Tibial nerve (tissue), 3 donors: ENCODE measurements at regions not wholly inside any gene's neighbourhood (a gene's known extent, or its start where the extent isn't known, plus 50 kb on each side); places are given as distances from the start of the nearest gene placed in this dataset.

Source experiments
- POLR2A ChIP-seq, 2 donors: fragments of 450-650 bp; IDR thresholded peaks; one replicate each; pipeline ENCODE4 v1.6.1; 2017; ENCODE audit warnings: antibody characterized with exemption in 2 of 2, mild to moderate bottlenecking in 2 of 2, moderate library complexity in 2 of 2
- TF ChIP-seq, protein P1 (sequence below), 5 experiments: fragments of 200-600 bp in 3 of 5; fragments of 450-650 bp in 2 of 5; sonication (generic) in 3 of 5; IDR thresholded peaks; one replicate each; pipeline ENCODE4 v1.5.1; 2016 to 2019; ENCODE audit warnings: antibody characterized with exemption in 5 of 5, mild to moderate bottlenecking in 3 of 5, moderate library complexity in 2 of 5

DNA sequence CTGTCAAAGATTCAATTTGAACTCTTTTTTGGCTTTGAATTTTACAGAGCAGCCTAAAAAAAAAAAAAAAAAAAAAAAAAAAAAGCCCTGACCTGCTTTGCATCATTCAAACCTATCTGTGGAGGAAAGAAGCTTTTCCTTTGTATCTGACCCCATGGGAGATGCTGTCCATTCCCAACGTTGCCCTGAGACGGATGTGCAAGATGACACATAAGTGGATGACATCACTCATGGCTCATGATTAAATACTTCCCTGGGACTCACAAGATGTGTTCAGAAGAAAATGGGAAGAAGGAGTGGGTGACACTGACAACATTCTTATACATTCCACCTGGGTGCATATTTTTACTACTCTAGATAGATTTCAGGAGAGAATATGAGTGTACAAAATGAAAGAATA, 245.7 kb upstream of the ELAVL2 start:
- TF ChIP-seq, protein P1, sequence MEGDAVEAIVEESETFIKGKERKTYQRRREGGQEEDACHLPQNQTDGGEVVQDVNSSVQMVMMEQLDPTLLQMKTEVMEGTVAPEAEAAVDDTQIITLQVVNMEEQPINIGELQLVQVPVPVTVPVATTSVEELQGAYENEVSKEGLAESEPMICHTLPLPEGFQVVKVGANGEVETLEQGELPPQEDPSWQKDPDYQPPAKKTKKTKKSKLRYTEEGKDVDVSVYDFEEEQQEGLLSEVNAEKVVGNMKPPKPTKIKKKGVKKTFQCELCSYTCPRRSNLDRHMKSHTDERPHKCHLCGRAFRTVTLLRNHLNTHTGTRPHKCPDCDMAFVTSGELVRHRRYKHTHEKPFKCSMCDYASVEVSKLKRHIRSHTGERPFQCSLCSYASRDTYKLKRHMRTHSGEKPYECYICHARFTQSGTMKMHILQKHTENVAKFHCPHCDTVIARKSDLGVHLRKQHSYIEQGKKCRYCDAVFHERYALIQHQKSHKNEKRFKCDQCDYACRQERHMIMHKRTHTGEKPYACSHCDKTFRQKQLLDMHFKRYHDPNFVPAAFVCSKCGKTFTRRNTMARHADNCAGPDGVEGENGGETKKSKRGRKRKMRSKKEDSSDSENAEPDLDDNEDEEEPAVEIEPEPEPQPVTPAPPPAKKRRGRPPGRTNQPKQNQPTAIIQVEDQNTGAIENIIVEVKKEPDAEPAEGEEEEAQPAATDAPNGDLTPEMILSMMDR (IDR thresholded peaks at IDR 0.05): no peak
- no peak for TF ChIP-seq POLR2A (IDR thresholded peaks at IDR 0.05)
